NT2/D1 (cell line): ENCODE measurements at regions not wholly inside any gene's neighbourhood (a gene's known extent, or its start where the extent isn't known, plus 50 kb on each side); places are given as distances from the start of the nearest gene placed in this dataset.

Experiments
- DNase-seq: peaks from one replicate; pipeline ENCODE4 v3.0.0-alpha.2; 2011; ENCODE audit warnings: low read depth, low spot score
- H3K27me3 ChIP-seq: 2 replicates; pipeline ENCODE4 v1.6.0; 2011; ENCODE audit warnings: mild to moderate bottlenecking; ENCODE audit not compliant: insufficient read length, insufficient read depth
- H3K36me3 ChIP-seq: 2 replicates; pipeline ENCODE4 v1.6.1; 2011; ENCODE audit warnings: mild to moderate bottlenecking, low read length, mixed read lengths; ENCODE audit not compliant: insufficient read depth, insufficient read length
- H3K4me1 ChIP-seq: 2 replicates; pipeline ENCODE4 v1.5.1; 2011; ENCODE audit not compliant: insufficient read depth, insufficient read length
- H3K4me3 ChIP-seq: 2 replicates; pipeline ENCODE4 v1.5.1; 2011; ENCODE audit warnings: low read depth; ENCODE audit not compliant: insufficient read length
- H3K9ac ChIP-seq: 2 replicates; pipeline ENCODE4 v1.6.0; 2011; ENCODE audit warnings: low read depth; ENCODE audit not compliant: insufficient read length
- H3K9me3 ChIP-seq: 2 replicates; pipeline ENCODE4 v1.5.1; 2011; ENCODE audit warnings: mild to moderate bottlenecking, low read length; ENCODE audit not compliant: insufficient read depth
- SUZ12 ChIP-seq: IDR thresholded peaks from 2 replicates; pipeline ENCODE4 v1.6.1; 2011; ENCODE audit not compliant: insufficient read length, insufficient read depth; ENCODE audit errors: extremely low read depth
- YY1 ChIP-seq: IDR thresholded peaks from 2 replicates; pipeline ENCODE4 v1.6.1; 2011; ENCODE audit not compliant: insufficient read length, insufficient read depth
- ZNF274 ChIP-seq: IDR thresholded peaks from 2 replicates; pipeline ENCODE4 v1.6.1; 2011; ENCODE audit warnings: mild to moderate bottlenecking, low read depth, low read length

- Histone ChIP-seq H3K36me3 (no peaks in the 10 kb centered on the region), H3K27me3 (no peaks in the 10 kb centered on the region), H3K9ac (no peak overlapping the region), H3K4me3 (no peak overlapping the region), H3K4me1 (no peaks in the 10 kb centered on the region), H3K9me3 (no peaks in the 10 kb centered on the region)
- DNase-seq = no peak
- TF ChIP-seq ZNF274 = no peak
Observed at GRCh38 chr10:107898392-107898791, 733.9 kb upstream of the SORCS1 start.

DNA sequence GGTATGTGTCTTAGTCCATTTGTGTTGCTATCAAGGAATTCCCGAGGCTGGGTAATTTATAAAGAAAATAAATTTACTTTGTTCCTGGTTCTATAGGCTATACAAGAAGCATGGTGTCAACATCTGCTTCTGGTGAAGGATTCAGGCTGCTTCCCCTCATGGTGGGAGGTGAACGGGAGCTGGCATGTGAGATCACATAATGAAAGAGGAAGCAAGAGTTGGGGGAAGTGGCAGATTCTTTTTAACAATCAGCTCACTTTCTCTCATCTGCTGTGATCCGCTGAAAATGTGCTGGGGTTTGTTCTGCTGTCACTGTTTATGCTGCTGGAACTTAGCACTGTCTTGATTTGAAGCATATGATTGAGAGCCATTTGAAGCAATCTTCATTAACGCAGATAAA lies 730.0 kb upstream of the SORCS1 start:
- DNase-seq = no peak
- TF ChIP-seq ZNF274 (no peak), YY1 (no peak), SUZ12 (no peak)
- Histone ChIP-seq H3K36me3 (no peaks in the 10 kb centered on the region), H3K9me3 (no peaks in the 10 kb centered on the region), H3K9ac (no peak overlapping the region), H3K4me1 (no peaks in the 10 kb centered on the region), H3K4me3 (no peak overlapping the region), H3K27me3 (no peaks in the 10 kb centered on the region)

DNA sequence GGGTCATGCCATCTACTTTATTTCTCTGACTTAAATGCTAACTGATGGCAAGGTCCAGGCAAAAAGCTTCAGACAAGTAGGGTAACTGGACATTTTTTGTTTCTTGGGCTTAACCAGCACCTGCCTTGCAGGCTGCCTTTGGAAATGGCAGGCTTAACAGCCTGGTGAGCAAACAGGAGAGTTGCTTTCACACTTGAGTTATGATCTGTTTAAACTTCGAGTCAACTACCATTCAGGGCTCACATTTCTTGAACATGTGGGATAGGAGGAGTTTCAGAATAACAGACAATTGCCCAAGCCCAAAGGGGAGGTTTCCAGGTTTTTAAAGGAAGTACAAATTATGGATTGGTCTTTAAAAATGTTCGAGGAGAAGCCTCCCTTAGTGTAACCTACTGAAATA lies 724.6 kb upstream of the SORCS1 start:
- no peaks in the 10 kb centered on the region for H3K27me3 ChIP-seq

DNA sequence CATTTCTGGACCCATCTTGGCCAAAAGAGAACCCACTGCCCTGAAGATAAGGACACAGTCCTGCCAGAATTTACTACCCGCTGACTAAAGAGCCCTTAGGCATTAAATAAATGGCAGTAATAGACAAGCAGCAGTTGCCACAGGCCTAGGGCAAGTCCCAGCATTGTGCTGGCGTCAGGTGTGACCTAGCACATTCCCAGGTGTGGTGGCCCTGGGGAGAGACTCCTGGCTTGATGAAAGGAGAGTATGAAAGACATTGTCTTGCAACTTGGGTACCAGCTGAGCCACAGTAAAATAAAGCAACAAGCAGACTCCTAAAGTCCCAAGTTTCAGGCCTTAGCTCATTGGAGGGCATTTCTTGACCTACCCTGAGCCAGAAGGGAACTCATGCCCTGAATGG lies 715.7 kb upstream of the SORCS1 start:
- no peaks in the 10 kb centered on the region for H3K36me3 ChIP-seq
- TF ChIP-seq YY1 (no peak), ZNF274 (no peak), SUZ12 (no peak)
- H3K4me1 ChIP-seq = no peaks in the 10 kb centered on the region
- no peak for DNase-seq
- H3K9me3 ChIP-seq = no peaks in the 10 kb centered on the region
- no peaks in the 10 kb centered on the region for H3K27me3 ChIP-seq
- no peak overlapping the region for H3K9ac ChIP-seq
- H3K4me3 ChIP-seq = no peak overlapping the region

More for the DNA sequence above, 724.6 kb upstream of the SORCS1 start:
- Histone ChIP-seq H3K9ac (no peak overlapping the region), H3K4me1 (no peaks in the 10 kb centered on the region), H3K4me3 (no peak overlapping the region), H3K36me3 (no peaks in the 10 kb centered on the region), H3K9me3 (no peaks in the 10 kb centered on the region)
- TF ChIP-seq SUZ12 (no peak), ZNF274 (no peak), YY1 (no peak)
- DNase-seq = no peak

GRCh38 chr10:107873007-107873406 lies 708.5 kb upstream of the SORCS1 start:
- Histone ChIP-seq H3K27me3 (no peaks in the 10 kb centered on the region), H3K4me1 (no peaks in the 10 kb centered on the region), H3K4me3 (no peak overlapping the region), H3K9ac (no peak overlapping the region), H3K36me3 (no peaks in the 10 kb centered on the region), H3K9me3 (no peaks in the 10 kb centered on the region)
- TF ChIP-seq YY1 (no peak), ZNF274 (no peak), SUZ12 (no peak)
- DNase-seq = no peak

GRCh38 chr10:107865691-107866090 lies 701.2 kb upstream of the SORCS1 start:
- TF ChIP-seq ZNF274 = no peak
- no peak for TF ChIP-seq SUZ12
- TF ChIP-seq YY1 = no peak
- Histone ChIP-seq H3K9ac (no peak overlapping the region), H3K27me3 (no peaks in the 10 kb centered on the region), H3K4me1 (no peaks in the 10 kb centered on the region), H3K9me3 (no peaks in the 10 kb centered on the region), H3K36me3 (no peaks in the 10 kb centered on the region), H3K4me3 (no peak overlapping the region)
- DNase-seq = no peak

- Histone ChIP-seq H3K36me3 (no peaks in the 10 kb centered on the region), H3K4me3 (no peak overlapping the region), H3K9me3 (no peaks in the 10 kb centered on the region), H3K9ac (no peak overlapping the region), H3K4me1 (no peaks in the 10 kb centered on the region), H3K27me3 (no peaks in the 10 kb centered on the region)
- TF ChIP-seq YY1 (no peak), ZNF274 (no peak), SUZ12 (no peak)
- DNase-seq = no peak
Observed at GRCh38 chr10:107859065-107859464, 694.6 kb upstream of the SORCS1 start.

GRCh38 chr10:107856047-107856315 lies 691.5 kb upstream of the SORCS1 start:
- no peak for TF ChIP-seq YY1
- TF ChIP-seq ZNF274 = no peak
- no peak for TF ChIP-seq SUZ12

More at GRCh38 chr10:107856047-107856315, 691.5 kb upstream of the SORCS1 start:
- Histone ChIP-seq H3K4me1 (no peaks in the 10 kb centered on the region), H3K9ac (no peak overlapping the region), H3K4me3 (no peak overlapping the region), H3K27me3 (no peaks in the 10 kb centered on the region), H3K36me3 (no peaks in the 10 kb centered on the region), H3K9me3 (no peaks in the 10 kb centered on the region)
- DNase-seq = no peak
